Activated CD4-positive, alpha-beta T cell treated with anti-CD3 and anti-CD28 coated beads, Interleukin-2, amount 50 U/mL, for 24 hours (primary cell): ENCODE measurements at regions not wholly inside any gene's neighbourhood (a gene's known extent, or its start where the extent isn't known, plus 50 kb on each side); places are given as distances from the start of the nearest gene placed in this dataset.
"Not testable (repeated sequence)": the region's sequence is repeated elsewhere in the genome, so short reads cannot be mapped to it uniquely, and the experiment has no call there.

ENCODE experiments used
- DNase-seq, 2 donors: peaks; one replicate each; pipeline ENCODE4 v3.0.0-alpha.2; 2020; ENCODE audit warnings: low read depth in 1 of 2, low spot score in 1 of 2

DNA sequence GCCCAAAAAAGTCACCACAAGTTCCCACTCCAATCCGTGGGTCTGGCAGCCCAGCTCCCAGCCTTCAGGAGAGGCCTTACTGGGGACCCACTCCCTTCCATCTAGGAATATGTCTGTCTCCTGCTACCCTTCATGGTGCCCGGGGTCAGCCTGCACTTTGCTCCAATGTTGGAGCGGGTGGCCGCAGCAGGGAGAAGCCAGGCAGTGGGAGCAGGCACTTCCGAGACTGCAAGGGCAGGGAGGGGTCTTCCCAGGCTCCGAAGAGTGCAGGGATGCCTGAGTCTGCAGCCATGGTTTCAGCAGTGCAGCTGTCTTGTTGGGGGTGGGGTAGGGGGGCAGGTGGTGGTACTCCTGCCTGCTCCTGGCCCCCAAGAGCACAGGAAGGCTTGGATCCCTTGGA is 1616.2 kb downstream of the SLITRK5 start:
- DNase-seq, result no peak

DNA sequence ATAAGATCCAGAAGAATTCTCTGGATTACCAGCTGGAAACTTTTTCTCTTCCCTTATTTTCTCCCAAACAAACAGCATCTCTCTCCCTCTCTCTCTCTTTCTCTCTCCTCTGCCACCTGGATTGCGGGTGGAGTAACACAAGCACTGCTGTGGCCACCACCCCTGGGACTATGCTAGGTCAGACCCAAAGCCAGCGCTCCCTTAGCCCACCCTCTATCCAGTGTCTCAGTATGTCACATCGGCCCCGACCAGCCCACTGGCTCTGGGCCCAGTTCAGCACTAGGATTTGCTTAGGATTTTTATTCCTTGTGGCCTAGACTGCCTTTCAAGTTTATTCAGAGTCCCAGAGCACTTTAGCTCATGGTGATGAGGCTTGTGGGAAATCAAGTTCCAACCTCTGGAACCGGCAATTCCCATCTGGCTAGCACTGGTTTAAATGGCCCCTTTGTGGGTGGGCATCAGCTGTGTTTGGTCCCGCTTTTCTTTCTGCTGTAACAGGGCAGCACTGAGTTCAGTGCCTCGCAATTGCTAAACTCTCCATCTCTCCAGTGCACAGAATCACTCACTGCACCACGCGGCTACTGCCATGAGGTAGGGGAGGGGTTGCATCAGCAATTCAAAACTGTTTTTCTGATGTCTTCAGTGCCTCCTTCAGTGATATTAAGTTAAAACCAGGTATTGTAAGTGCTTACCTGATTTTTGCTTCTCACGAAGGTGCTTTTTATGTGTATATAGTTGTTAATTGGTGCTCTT is 1623.1 kb downstream of the SLITRK5 start:
- no peak for DNase-seq

DNA sequence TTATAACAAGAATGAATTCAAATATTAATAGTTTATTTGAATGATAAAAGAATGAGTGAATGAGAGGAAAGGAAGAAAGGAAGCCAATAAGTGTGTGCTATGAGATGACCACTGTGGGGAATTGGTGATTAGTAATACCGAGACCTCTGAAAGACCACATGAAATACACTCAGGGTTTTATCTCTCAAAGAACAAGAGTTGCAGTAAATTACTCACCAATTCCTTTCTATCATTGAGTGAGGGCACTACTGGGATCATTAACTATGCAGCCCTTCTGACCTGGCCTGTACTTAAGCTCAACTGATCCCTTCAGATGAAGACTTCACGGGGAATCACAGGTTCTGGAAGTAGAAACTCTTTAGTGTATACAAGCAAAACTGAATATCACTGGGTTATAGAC is 1636.1 kb downstream of the SLITRK5 start:
- DNase-seq, result no peak

DNA sequence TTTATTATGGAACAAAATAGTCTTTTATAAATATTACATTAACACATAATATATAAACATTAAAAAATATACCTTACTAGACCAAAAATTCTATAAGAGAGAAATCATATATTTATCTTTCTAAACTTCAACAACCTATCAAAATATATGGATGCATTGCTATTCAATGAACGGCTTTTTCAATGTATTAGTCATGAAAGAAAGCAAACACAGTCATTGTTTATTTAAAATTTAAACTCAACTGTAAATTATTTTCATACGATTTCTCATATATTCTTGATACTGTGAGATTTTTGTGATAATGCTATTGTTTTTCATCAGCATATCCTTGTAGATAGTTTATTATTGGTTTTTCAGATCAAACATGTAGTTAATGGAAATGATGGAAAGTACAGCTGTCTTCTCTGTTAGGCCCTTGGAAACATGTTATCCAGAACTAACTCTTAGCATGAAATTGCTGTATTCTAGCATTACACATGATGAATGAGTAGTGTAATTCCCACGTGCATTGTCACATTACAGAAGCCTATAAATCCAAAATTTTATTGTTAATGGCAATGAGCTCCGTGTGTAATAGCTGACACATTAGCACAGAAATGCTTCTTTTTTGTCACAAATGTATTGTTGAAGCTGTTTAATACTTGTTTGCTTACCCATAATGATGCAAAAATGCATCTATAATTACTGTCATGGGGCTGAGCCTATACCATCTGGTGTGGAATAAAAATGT is 1639.9 kb downstream of the SLITRK5 start:
- no peak for DNase-seq

DNA sequence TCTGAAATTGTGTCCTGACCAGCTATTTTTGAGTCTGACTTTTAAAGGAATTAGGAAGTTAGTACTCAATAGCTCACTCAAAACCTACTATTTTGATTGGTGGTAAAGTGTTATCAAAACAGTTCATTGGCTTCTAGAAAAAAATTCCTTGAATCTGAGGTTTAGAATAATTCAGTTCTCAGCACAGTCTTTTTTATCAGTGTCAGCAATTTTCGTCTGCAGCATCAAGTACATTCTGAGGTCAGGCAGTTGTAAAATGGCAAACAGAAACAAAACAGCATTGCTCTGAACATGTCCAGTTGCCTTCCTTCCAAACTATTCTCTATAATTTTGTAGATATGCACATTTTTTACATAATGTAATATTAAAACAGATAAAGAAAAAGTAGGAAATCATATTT is 1644.1 kb downstream of the SLITRK5 start:
- no peak for DNase-seq

DNA sequence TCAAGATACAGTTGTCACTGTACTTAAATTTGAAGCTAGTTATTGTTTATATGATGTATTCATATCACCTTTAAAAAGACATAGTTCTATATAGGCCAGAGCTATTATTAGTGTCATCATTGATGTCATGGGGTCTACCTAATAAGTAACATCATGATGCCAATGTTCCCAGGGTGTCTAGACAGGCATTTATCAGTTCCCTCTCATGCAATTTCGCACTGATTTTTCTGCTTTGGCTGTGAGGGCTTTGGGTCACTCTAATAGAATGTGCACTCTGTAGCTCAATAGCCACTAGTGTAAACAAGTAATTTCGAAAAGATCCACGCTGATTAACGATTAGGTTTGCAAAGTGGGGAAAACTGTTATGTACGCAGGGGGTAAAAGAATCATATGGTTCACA is 1651.3 kb downstream of the SLITRK5 start:
- DNase-seq, result no peak

DNA sequence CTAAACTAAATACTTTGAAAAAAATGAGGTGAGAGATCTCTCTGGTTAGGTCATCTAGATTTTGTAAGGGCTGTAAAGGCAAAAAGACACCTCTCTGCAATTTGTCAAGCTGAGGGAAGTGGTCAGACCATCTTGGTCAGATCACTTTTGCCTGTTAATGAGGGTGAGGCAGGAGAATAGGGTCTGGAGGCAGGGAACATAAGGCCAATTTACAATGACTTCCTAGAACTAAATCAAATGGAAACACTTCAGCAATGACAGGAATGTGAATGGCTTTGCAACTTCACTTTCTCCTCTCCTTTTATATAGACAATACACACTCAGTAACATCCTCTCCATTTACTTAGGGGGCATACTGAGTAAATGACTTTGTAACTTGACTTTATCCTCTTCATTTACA is 1653.4 kb downstream of the SLITRK5 start:
- DNase-seq, result no peak

DNA sequence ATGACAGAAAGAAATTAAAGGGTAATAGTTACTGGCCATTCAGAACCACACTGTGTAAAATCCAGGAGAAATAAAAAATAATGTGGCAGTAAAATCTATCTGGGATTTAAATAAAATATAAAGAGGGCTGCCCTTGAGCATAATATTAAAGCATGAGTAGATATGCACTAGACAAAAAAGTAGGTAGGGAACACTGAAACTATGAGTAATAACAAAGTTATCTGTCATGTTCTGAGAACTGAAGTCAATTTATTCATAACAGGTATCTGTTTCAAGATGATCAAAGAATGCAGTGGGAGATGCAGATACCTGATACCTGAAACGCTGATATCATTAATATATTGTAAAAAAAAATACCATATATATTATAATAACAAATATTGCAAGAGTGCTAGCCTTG is 1672.0 kb downstream of the SLITRK5 start:
- no peak for DNase-seq

DNA sequence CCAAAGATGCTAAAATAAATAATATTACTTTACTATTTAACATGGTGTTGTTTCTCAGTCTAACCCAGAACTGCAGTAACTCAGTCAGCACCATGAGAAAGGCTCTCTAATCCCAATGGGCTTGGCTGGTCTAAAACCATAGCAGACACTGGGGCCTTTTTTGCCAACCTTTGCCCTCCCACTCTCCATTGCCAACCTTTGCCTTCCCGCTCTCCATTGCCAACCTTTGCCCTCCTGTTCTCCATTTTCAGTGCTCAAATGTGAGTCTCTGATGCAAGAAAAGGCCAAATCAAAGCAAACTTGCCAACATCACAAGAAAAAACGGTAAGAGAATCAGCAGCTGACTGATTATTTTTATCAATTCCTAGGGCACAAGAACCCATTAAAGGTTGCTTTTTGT is 1681.2 kb downstream of the SLITRK5 start:
- DNase-seq, result no peak

DNA sequence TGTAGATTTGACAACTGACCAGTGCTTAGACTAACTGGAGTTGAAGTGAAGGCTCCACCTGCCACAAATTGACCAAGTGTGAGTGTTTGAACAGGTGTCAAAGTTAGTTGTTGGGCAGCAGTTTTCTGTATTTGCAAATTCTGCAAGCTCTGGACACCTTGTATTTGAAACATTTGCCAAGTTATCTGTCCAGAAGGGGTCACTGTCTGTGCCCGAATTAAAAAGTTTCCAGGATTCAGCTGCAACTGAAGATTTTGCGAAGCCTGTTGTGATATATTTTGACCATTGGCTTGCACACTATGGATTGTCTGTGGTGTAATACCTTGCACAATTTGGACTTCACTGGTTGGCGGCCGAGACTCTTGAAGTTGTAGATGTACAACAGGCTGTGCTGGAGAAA is 1690.7 kb downstream of the SLITRK5 start:
- DNase-seq, result no peak

DNA sequence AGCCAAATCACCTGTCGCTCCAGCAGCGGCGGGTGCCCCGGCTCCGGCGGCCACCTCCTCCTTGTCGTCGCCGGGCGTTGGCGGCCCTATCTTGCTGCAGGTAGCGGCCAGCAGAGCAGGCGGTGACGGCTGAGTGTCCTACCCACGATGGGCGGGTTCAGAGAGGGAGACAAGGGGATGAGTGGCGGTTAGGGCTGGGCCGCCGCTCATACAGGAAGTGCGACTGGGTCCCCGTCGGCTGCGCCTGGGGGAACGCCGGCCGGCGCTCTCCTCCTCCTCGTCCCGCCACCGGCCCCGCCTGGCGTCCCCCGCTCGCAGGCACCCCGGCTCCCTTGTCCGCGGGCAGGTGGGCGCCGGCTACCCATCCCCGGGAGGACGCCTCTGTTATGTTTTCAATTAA is 1692.0 kb downstream of the SLITRK5 start:
- no peak for DNase-seq

DNA sequence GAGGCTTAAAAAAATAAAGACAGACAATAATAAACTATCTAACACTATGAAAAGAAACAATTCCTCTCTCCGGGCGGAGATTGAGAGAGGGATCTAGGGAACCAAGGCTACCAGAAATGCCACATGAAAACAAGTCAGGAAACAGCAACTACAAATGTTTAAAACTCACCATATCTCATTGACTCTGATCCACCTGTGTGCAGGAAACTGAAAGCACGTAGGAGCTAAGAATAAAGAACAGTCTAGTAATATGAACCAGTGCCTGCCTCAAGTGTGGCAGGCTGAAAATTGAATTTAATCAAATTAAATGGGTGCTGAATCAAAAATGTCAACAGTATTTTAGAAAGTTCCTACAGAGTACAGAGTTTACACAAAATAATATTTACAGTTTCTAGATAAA is 1701.0 kb downstream of the SLITRK5 start:
- no peak for DNase-seq

DNA sequence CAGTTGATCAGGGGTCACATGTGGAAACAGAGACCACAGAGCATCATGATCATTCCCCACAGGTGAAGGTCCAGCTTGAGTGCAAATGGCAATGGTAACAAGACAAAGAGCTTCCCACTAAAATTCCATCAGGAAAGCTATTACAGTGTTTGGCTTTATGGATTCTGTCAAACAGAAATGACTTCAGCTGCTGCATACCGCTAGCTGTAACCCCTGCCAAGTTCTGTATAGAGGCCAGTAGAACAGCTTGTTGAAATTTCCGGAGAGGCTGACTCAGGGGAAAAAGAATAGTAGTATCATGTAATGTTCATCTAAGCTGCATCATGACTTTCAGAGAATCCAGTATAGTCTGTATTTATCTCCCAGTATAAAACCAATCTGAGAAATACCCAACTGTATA is 1704.7 kb downstream of the SLITRK5 start:
- no peak for DNase-seq

DNA sequence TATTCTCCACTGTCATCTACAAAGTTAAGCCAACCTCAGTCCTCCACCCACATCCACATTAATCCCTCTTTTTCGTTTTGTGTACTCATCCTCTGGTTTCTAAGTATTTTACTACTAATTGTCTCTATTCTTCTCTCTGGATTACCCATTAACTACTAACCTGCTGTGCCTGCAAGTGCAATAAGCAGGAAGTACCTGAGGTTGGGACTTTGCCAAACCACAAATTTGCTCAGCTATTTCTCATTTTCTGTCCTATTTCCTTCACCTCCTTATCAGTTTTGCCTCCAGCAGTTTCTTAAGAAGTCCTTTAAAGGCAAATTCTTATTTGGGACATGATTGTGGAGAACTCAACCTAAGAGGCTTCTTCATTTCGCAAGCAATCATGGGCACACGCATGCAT is 1708.9 kb downstream of the SLITRK5 start:
- no peak for DNase-seq

DNA sequence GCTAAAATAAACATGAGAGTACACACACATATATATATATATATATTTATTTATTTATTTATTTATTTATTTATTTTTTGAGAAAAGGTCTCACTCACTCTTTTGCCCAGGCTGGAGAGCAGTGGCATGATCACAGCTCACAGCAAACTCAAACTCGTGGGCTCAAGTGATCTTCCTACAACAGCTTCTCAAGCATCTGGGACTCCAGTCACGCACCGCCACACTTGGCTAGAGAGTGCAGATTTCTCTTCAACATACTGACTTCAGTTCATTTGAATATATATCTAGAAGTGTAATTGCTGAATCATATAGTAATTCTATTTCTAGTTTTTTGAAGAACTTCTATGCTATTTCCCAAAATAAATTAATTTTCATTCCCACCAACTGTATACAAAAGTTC is 1711.8 kb downstream of the SLITRK5 start:
- no peak for DNase-seq

DNA sequence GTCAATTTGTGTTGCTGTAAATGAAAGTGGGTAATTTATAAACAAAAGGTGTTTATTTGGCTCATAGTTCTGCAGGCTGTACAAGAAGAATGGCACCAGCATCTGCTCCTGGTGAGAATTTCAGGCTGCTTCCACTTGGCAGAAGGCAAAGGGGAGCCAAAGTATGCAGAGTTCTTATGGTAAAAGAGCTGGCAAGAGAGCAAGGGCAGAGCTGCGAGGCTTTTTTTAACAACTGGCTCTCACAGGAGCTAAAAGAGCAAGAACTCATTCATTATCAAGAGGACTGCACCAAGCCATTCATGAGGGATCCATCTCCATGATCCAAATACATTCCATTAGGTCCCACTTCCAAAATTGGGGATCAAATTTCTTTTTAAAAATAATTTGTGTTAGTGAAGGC is 1712.7 kb downstream of the SLITRK5 start:
- DNase-seq, result no peak

DNA sequence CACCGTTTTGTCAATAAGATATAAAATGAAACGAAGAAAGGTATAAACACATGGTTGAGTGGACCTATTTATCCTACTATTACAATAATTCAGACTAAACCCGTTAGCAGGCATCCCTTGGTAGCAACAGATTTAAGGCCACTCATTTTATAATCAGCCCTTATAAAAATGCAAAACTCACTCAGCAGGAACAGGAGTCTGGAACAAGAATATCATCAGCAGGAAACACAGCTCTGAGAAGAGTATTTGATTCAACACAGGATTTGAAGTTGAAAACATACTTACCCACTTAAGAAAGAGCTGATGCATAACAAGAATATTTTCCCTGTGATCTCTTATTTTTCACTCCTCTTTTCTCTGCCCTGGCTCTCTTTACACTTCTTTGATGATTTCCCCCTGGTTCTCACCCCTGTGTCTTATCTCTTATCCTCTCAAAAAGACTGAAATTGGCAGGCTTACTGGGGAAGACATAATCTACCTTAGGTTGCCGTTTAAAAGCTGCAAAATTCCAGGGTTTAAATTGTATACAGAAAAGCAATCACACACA is 1722.7 kb downstream of the SLITRK5 start:
- DNase-seq, result no peak

DNA sequence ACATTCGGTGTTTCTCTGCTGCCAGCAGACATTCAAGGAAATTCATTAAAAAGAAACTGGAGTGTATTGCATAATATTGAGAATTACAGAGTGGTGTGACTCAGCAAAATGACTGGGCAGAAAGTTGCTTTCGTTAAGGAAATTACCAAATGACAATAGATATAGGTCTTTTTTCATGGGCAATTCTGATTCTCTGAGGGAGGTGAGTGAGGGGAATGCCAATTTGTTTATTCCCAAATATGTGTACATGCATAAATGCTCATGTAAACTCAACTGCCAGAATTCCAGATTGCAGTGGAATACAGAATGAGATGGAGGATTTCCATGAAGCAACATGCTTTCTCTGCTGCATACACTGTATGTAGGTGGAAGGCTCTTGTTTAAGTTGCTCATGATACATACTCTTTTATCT is 1730.1 kb downstream of the SLITRK5 start:
- DNase-seq, result no peak

DNA sequence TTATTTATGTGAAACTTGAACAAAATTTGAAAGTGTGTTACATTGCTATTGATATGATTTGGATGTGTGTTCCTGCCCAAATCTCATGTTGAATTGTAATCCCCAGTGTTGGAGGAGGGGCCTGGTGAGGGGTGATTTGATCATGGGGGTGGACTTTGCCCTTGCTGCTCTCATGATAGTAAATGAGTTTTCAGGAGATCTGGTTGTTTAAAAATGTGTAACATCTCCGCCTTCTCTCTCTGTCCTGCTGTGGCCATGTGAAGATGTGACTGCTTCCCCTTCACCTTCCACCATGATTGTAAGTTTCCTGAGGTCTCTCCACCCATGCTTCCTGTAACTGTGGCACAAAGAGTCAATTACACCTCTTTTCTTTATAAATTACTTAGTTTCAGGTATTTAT is 1731.0 kb downstream of the SLITRK5 start:
- DNase-seq, result no peak

DNA sequence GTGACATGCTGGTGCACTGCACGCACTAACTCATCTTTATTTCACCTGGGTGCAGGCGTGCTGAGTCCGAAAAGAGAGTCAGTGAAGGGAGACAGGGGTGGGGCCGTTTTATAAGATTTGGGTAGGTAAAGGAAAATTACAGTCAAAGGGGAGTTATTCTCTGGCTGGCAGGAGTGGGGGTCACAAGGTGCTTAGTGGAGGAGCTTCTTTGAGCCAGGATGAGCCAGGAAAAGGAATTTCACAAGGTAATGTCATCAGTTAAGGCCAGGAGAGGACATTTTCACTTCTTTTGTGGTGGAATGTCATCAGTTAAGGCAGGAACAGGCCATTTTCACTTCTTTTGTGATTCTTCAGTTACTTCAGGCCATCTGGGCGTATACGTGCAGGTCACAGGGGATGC is 1734.9 kb downstream of the SLITRK5 start:
- not testable (repeated sequence) for DNase-seq

DNA sequence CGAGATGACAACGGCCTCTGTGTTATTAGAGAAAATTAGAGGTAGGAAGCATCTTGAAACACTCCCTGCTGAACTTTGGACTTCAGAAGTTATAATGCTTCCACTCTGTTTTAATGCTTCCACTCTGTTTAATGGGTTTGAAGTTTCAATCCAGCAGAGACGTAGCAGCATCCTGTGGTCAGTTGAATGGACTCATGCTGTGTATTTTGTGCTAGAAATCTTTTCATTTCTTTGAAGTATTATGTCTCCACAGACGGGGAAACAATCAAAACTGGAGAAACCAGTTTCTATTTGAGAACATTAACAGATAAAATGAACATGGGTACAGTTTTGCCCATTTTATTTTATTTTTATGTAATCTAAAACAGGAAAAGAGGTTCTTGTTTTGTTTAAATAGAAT is 1736.2 kb downstream of the SLITRK5 start:
- DNase-seq, result no peak

DNA sequence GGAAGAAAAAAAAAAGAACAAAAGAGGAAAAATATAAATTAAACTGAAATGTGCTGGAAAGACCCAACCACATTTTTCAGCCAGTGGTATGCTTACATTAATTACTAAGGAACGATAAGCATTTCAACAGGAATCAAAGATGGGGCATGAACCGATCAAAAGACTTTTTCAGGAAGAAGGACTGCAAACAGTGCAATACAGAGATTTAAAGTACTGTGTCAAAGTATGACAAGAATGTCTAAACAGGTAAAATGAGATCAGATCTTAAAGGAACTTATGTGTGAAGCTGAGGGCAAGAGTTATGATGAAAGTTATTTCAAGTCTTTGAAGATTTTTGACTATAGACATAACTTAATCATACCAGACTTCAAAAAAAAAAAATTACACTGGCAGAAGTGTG is 1761.8 kb downstream of the SLITRK5 start:
- no peak for DNase-seq

DNA sequence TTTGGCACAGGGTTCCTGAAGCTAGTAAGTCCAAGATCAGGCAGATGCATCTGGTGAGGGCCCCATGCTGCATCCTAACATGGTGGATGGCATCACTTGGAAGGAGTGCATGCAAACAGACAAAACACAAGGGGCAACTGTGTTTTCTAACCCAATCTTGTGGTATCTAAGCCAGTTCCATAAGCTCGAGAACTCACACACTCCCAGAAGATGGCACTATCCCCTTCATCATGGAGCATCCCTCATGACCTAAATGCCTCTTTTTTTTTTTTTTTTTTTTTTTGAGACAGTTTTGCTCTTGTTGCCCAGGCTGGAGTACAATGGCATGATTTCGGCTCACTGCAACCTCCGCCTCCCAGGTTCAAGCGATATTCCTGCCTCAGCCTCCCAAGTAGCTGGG is 1763.5 kb downstream of the SLITRK5 start:
- not testable (repeated sequence) for DNase-seq
